ENCODE measurements at regions not wholly inside any gene's neighbourhood (a gene's known extent, or its start where the extent isn't known, plus 50 kb on each side); places are given as distances from the start of the nearest gene placed in this dataset.

DNA sequence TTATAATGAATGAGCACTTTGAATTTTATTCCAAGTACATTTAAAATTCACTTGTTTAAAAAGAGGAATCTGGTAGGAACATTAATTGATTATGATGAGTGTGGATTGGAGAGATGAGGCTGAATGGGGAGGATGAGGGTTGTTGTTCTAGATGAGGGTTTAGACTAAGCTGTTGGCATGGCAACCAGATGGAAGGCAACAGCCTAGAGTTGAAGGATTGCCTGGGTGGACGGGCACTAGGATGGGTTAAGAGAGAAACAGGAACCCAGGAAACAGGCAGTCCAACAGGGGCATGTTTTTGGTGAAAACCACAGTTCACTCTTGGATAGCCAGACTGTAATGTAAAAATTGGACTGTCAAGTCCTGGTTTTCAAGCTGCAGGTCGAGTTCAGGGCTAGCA is 125.5 kb downstream of the CHRM3 start:
- no peak overlapping the region for H3K27ac ChIP-seq
- DNase-seq (ENCODE audit: low spot score): no peak
- H3K9me2 ChIP-seq (replicated peaks; ENCODE audit: insufficient read depth): no peaks in the 10 kb centered on the region
- H3K4me1 ChIP-seq (ENCODE audit: insufficient read depth): no peaks in the 10 kb centered on the region
- H3K4me3 ChIP-seq: no peak overlapping the region
- H2AFZ ChIP-seq: no peak overlapping the region
- no peaks in the 10 kb centered on the region for H3K79me2 ChIP-seq
- H3K27me3 ChIP-seq: no peaks in the 10 kb centered on the region
- no peak overlapping the region for H3K4me2 ChIP-seq
- no peaks in the 10 kb centered on the region for H3K9me3 ChIP-seq (ENCODE audit: low read depth)
- no peaks in the 10 kb centered on the region for H4K20me1 ChIP-seq (ENCODE audit: insufficient read depth, poor library complexity, severe bottlenecking)
- WGBS (ENCODE audit: low lambda C conversion rate, missing lambda C conversion rate): 67% methylated on average over 2 of the region's 2 CpGs
- no peak for TF ChIP-seq EZH2phosphoT487 (IDR thresholded peaks at IDR 0.05; ENCODE audit: low read depth, severe bottlenecking, unreplicated experiment)
- TF ChIP-seq, protein P1, sequence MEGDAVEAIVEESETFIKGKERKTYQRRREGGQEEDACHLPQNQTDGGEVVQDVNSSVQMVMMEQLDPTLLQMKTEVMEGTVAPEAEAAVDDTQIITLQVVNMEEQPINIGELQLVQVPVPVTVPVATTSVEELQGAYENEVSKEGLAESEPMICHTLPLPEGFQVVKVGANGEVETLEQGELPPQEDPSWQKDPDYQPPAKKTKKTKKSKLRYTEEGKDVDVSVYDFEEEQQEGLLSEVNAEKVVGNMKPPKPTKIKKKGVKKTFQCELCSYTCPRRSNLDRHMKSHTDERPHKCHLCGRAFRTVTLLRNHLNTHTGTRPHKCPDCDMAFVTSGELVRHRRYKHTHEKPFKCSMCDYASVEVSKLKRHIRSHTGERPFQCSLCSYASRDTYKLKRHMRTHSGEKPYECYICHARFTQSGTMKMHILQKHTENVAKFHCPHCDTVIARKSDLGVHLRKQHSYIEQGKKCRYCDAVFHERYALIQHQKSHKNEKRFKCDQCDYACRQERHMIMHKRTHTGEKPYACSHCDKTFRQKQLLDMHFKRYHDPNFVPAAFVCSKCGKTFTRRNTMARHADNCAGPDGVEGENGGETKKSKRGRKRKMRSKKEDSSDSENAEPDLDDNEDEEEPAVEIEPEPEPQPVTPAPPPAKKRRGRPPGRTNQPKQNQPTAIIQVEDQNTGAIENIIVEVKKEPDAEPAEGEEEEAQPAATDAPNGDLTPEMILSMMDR (IDR thresholded peaks at IDR 0.05; ENCODE audit: poor library complexity): no peak
- no peak for TF ChIP-seq EZH2 (IDR thresholded peaks at IDR 0.05; ENCODE audit: borderline replicate concordance)
- H3K36me3 ChIP-seq (replicated peaks; ENCODE audit: insufficient read depth, low read depth): no peaks in the 10 kb centered on the region

DNA sequence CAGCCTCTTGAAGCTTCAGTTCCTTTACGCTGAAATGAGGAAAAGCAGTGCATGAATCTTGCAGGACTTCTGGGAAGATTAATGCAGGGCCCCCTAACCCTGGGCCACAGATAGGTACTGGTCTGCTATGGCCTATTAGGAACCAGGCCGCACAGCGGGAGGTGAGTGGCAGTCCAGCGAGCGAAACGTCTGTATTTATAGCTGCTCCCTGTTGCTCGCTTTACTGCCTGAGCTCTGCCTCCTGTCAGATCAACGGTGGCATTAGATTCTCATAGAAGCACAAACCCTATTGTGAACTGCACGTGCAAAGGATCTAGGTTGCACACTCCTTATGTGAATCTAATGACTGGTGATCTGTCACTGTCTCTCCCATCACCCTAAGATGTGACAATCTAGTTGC is 130.2 kb downstream of the CHRM3 start:
- DNase-seq (ENCODE audit: low spot score): no peak
- Histone ChIP-seq H3K4me1 (ENCODE audit: insufficient read depth) (no peaks in the 10 kb centered on the region), H3K79me2 (no peaks in the 10 kb centered on the region), H3K27ac (no peak overlapping the region), H3K4me3 (no peak overlapping the region), H3K27me3 (no peaks in the 10 kb centered on the region), H3K9me3 (ENCODE audit: low read depth) (no peaks in the 10 kb centered on the region), H4K20me1 (ENCODE audit: insufficient read depth, poor library complexity, severe bottlenecking) (no peaks in the 10 kb centered on the region), H3K9me2 (replicated peaks; ENCODE audit: insufficient read depth) (no peaks in the 10 kb centered on the region), H3K36me3 (replicated peaks; ENCODE audit: insufficient read depth, low read depth) (no peaks in the 10 kb centered on the region), H2AFZ (no peak overlapping the region), H3K4me2 (no peak overlapping the region)
- TF ChIP-seq, protein P1 (IDR thresholded peaks at IDR 0.05; ENCODE audit: poor library complexity): no peak
- TF ChIP-seq EZH2phosphoT487 (IDR thresholded peaks at IDR 0.05; ENCODE audit: low read depth, severe bottlenecking, unreplicated experiment): no peak
- TF ChIP-seq EZH2 (IDR thresholded peaks at IDR 0.05; ENCODE audit: borderline replicate concordance): no peak
- WGBS (ENCODE audit: low lambda C conversion rate, missing lambda C conversion rate): 72% methylated on average over 9 of the region's 9 CpGs

DNA sequence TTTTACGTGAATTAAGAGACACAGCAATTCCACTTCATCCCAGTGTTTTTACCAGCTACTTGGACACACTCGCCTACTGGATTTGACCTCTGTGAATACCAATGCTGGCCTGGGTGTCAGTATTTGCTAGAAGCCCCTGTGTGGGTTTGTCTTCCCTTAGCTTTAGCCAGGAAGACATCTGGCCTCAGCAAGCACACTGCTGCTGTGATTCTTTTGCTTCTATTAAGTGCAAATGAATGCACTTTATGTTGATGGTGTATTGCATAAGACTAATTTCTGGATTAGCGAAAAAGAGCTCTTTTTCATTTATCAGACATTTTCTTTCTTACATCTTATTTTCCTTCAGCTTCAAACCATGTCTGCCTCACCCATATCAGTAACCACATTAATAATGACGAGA is 140.0 kb downstream of the CHRM3 start:
- H3K4me1 ChIP-seq (ENCODE audit: insufficient read depth): no peaks in the 10 kb centered on the region
- H3K4me3 ChIP-seq: no peak overlapping the region
- 89% methylated on average over 4 of the region's 4 CpGs for WGBS (ENCODE audit: low lambda C conversion rate, missing lambda C conversion rate)
- H4K20me1 ChIP-seq (ENCODE audit: insufficient read depth, poor library complexity, severe bottlenecking): no peaks in the 10 kb centered on the region
- no peak for DNase-seq (ENCODE audit: low spot score)
- H3K27ac ChIP-seq: no peak overlapping the region
- H3K36me3 ChIP-seq (replicated peaks; ENCODE audit: insufficient read depth, low read depth): no peaks in the 10 kb centered on the region
- H3K9me3 ChIP-seq (ENCODE audit: low read depth): no peaks in the 10 kb centered on the region
- H3K27me3 ChIP-seq: no peaks in the 10 kb centered on the region
- H2AFZ ChIP-seq: no peak overlapping the region
- TF ChIP-seq EZH2phosphoT487 (IDR thresholded peaks at IDR 0.05; ENCODE audit: low read depth, severe bottlenecking, unreplicated experiment) (no peak), EZH2 (IDR thresholded peaks at IDR 0.05; ENCODE audit: borderline replicate concordance) (no peak)
- TF ChIP-seq, protein P1 (IDR thresholded peaks at IDR 0.05; ENCODE audit: poor library complexity): no peak
- no peaks in the 10 kb centered on the region for H3K9me2 ChIP-seq (replicated peaks; ENCODE audit: insufficient read depth)
- no peaks in the 10 kb centered on the region for H3K79me2 ChIP-seq
- H3K4me2 ChIP-seq: no peak overlapping the region

Measured in hepatocyte (in vitro differentiated cells).